ENCODE measurements at regions not wholly inside any gene's neighbourhood (a gene's known extent, or its start where the extent isn't known, plus 50 kb on each side); places are given as distances from the start of the nearest gene placed in this dataset.
"Not testable (repeated sequence)": the region's sequence is repeated elsewhere in the genome, so short reads cannot be mapped to it uniquely, and the experiment has no call there.

- DNase-seq (ENCODE audit: low read depth): no peak
These were observed 96.7 kb upstream of the GADD45A start for GRCh38 chr1:67588178-67588855.

- no peak for DNase-seq (ENCODE audit: low read depth)
These were observed 95.3 kb upstream of the GADD45A start for GRCh38 chr1:67589519-67590233.

GRCh38 chr1:67590329-67590728 is 94.7 kb upstream of the GADD45A start:
- DNase-seq (ENCODE audit: low read depth): peak; percentile 50

- DNase-seq (ENCODE audit: low read depth): no peak
These were observed 90.2 kb upstream of the GADD45A start for GRCh38 chr1:67594764-67595163.

- DNase-seq (ENCODE audit: low read depth): no peak
These were observed 88.3 kb upstream of the GADD45A start for GRCh38 chr1:67596674-67597073.

- no peak for DNase-seq (ENCODE audit: low read depth)
These were observed 87.7 kb upstream of the GADD45A start for GRCh38 chr1:67597336-67597735.

GRCh38 chr1:67599085-67599484 is 85.9 kb upstream of the GADD45A start:
- DNase-seq (ENCODE audit: low read depth): no peak

GRCh38 chr1:67601539-67601938 is 83.5 kb upstream of the GADD45A start:
- DNase-seq (ENCODE audit: low read depth): no peak

GRCh38 chr1:67601955-67602354 is 83.0 kb upstream of the GADD45A start:
- no peak for DNase-seq (ENCODE audit: low read depth)

GRCh38 chr1:67604778-67605177 is 80.2 kb upstream of the GADD45A start:
- no peak for DNase-seq (ENCODE audit: low read depth)

GRCh38 chr1:67605209-67605780 is 79.7 kb upstream of the GADD45A start:
- no peak for DNase-seq (ENCODE audit: low read depth)

GRCh38 chr1:67607286-67607685 is 77.7 kb upstream of the GADD45A start:
- DNase-seq (ENCODE audit: low read depth): no peak

GRCh38 chr1:67607699-67608098 is 77.3 kb upstream of the GADD45A start:
- no peak for DNase-seq (ENCODE audit: low read depth)

- DNase-seq (ENCODE audit: low read depth): peak; percentile 29
These were observed 76.1 kb upstream of the GADD45A start for GRCh38 chr1:67608661-67609576.

GRCh38 chr1:67609577-67610341 is 75.2 kb upstream of the GADD45A start:
- no peak for DNase-seq (ENCODE audit: low read depth)

- no peak for DNase-seq (ENCODE audit: low read depth)
These were observed 74.6 kb upstream of the GADD45A start for GRCh38 chr1:67610450-67610849.

GRCh38 chr1:67611846-67612245 is 73.2 kb upstream of the GADD45A start:
- DNase-seq (ENCODE audit: low read depth): no peak

GRCh38 chr1:67612788-67613241 is 72.2 kb upstream of the GADD45A start:
- DNase-seq (ENCODE audit: low read depth): no peak

- DNase-seq (ENCODE audit: low read depth): not testable (repeated sequence)
These were observed 71.5 kb upstream of the GADD45A start for GRCh38 chr1:67613479-67613878.

- DNase-seq (ENCODE audit: low read depth): peak; percentile 77
These were observed 70.5 kb upstream of the GADD45A start for GRCh38 chr1:67614511-67614934.

GRCh38 chr1:67615886-67616285 is 69.1 kb upstream of the GADD45A start:
- DNase-seq (ENCODE audit: low read depth): no peak
